GM18520 (cell line): ENCODE measurements at regions not wholly inside any gene's neighbourhood (a gene's known extent, or its start where the extent isn't known, plus 50 kb on each side); places are given as distances from the start of the nearest gene placed in this dataset.

Experiments used
- ATAC-seq: cut with Tn5 transposase; IDR thresholded peaks from one replicate; pipeline ENCODE4 v1.9.1; 2021; ENCODE audit not compliant: unreplicated experiment

DNA sequence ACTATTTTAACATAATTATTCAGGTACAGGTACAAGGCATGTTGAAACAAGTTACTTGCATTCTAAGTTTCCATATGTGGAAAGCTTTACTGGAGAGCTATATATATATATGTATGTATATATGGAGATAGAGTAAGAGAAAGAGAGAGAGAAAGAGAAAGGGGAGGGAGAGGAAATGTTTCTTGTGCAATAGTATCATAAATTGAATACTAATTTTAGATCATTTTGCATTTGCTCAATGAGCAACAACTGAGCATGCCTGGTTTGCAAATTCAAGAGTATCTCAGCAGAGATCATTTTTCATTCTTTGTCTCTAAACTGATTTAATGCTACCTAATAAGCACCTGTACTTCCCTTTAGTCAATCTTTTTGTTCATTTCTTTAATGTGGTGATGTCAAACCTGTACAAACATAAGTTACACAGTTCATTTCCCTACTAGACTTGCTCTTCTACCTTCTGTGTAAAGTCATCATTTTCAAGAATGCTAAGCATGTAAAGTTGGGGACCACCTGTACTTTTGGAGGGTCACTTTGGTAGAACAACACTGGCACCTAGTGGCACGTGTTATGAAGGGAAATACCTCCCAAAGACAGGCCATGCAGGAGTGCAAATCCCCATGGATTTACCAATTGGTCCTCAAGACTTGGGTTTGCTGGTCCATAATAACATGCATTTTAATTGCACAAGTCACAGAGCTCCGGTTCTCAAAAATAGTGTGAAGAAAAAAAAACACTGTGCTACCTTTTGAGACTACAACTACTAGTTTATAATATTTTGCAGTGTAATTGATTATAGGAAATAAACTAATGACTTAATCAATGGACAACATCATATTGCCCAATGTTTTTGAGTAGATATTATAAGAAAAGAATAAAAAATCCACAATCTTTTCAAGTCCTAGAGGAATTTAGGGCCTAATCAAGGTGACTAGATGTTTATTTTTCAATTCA lies 431.2 kb upstream of the IGFBP3 start:
- ATAC-seq, result no peak

DNA sequence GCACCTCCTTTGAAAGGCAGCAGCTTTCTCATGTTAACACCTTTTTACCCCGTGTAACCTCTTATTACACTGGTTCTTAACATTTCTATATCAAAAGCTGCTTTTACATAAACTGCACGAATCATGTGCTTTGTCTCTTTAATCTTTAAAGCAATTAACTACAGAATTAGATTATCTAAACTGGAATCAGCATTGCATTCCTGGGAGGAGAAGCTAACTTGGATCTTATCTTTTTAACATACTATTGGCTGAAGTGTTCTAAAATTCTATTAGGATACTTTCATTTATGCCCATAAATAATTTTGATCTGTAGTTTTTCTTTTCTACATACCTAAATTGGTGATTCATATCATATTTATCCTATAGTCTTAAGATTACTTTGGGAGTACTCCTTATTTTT lies 428.4 kb upstream of the IGFBP3 start:
- ATAC-seq, result no peak

DNA sequence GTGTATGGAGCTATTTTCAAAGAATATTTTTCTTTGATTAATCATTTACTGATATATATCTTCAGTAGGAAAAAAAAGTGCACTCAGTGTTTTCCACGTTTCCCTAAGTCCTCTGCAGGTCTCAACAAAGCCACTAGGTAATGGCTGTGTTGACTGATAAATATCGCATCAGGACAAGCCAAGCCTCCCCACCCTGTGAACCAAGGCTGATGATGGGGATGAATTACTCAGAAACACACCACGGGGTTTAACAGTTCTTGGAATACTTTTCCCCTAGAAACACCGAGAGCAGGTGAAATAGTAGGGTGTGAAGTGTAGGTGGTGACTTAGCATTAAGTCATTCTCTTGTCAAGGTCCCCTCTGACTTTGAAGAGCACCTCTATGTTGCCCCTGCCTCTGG lies 423.5 kb upstream of the IGFBP3 start:
- no peak for ATAC-seq

DNA sequence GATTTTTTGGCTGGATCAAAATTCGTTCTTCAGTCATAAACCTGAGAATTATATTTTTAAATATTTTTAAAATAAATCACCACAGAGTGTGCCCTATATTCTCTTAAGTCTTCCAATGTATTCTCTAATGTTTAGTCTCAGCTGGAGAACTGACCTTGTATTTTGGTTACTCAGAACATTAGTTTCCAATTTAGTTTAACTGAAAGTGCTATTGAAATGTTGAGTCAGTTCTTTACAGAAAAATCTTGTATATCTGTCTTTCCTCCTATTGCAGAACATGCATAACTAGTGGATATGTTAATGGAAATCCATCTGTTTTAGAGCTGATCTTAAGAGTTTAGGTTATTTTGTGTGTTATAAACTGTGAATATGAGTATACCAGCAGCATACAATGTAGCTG lies 422.7 kb upstream of the IGFBP3 start:
- no peak for ATAC-seq

DNA sequence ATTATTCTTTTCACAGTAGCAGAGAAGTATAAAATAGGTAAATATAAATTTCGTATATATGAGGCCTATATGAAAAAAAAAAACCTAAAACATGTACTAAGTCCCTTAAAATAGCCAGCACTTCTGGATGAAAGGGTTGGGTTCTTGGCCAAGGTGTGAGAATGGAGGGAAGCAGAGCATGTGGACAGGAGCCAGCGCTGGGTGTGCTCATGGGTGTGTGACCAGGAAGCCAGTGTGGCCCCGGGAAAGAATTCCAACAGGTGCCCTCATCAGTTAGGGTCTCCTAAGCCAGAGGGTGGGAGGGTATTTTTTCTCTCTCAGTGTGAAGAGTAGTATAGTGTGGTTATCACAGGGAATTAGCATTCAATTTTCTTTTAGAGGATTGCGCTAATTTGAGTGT lies 401.9 kb upstream of the IGFBP3 start:
- no peak for ATAC-seq

DNA sequence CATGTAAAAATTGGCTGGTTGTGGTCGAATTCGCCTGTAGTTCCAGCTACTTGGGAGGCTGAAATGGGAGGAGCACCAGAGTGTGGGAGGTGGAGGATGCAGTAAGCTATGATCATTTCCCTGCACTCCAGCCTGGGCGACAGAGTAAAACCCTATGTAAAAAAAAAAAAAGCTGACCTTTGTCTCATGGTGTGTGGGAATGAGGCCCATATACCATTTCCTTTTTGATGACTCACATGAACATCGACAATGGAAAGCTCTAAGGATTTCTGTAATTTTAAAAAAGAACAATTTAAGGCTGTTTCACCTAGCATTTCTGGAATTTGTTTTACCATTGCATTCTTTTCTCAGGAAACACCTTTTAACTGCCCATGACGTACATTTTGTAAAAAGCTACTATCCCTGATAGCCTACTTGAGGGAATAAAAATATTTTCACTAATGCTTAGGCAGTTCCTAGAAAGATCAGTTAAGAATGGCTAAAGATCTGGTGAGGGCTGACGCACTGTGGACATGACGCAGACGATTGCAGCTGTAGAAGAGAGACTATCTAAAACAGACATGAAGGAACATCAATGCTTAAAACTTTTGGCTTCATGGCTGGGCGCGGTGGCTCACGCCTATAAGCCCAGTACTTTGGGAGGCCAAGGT lies 400.6 kb upstream of the IGFBP3 start:
- ATAC-seq, result no peak

DNA sequence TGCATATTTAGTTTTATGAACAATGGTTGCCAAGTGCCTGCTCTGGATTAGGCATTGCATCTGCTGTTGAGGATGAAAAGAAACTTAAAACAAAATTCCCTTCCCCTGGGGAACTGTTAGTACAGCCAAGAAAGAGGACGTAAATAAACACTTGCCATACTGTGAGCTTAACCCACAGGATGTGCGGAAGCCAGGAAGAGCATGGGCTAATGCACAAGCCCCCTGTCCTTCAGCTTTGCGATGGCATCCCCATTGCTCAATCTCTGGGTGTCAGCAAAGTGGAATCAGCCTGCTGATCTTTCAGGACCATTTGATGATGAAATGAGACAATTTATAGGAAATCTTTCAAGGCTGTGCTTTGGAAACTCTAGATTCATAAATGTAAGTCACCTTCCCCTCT lies 399.9 kb upstream of the IGFBP3 start:
- no peak for ATAC-seq

DNA sequence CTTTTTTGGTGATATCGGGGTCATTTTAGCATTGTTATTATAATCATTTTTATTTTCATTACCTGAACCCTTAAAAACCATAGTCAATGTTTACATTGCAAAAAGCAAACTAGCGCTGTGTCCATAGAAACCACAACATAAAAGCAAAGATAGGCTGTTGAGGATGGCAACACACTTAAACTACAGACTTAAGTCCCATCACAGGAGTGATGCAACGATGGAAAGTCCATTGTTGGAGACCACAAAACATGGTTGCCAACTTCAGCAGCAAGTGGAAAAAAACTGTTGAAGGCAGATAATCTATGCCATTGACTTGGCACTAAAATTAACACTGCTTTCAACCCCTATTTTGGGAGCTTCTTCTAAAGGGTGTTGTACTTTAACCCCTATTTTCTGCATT lies 398.8 kb upstream of the IGFBP3 start:
- ATAC-seq, result no peak

DNA sequence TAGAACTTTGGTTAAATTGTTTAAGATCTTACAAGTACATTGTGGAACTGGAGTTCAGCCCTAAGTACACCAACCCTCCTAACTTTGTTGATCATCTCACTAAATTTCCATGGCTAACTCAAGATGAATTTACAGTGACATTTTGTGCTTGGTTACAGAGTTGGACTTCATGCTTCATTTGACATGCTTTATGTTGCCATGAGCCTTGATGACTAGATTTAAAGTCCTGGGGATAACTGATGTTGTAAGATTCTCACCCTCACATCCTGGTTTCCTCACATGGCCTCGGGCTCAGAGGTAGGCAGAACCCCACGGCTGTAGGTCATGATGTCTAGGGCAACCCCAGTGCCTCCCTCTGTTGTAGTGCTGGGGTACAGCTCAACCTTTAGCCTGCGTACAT lies 397.2 kb upstream of the IGFBP3 start:
- no peak for ATAC-seq

DNA sequence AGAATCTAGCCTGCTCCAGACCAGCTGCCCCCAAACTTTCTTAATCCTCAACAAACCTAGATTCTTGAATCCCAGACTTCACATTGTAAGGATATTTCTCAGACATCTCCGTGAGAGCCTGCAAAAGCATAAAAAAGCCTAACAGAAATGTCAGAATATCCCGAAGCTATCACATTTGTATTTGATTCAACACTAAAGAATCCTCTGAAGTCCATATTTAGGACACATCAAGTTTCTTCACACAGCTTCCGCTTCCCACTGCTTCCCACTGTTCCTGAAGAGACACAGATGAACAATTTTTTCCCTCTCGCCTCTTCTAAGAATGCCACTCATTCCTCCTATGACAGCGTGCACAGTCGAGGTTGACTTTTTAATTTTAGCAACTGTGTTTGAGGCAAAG lies 396.2 kb upstream of the IGFBP3 start:
- ATAC-seq, result no peak

DNA sequence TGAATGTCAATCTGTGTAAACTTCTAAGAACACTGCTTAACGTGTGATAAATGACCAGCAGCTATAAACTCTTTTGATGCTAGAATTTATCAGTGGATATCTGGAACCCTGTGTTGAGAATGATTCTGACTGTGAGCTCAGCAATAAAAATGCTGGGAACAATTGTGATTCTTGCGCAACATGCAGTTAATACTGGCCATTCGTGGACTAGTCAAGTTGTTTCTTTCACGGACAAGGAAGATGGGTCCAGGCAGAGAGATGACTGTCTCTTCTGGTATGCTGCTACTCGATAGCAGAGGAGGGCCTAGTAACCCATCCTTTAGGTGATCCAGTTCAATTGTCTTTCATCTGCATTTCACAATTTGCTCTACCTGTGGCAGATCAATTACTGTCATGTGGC lies 394.8 kb upstream of the IGFBP3 start:
- ATAC-seq, result no peak

DNA sequence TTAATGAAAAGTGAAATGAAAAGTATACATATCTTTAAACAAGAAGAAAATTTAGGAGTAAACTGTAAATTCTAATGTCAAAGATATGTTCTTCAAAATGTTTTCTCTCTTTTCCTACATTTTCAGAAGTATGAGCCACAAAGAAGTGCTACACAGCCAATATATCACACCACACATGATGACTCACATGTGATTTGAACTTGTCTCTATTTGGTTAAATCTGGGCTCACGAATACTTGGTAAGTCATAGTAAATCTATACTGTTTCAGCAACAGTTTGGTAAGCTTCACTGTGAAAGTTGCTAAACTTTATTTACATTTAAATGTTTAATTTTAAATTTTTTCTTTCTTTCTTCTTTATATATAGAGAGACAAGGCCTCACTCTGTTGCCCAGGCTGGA lies 380.6 kb upstream of the IGFBP3 start:
- no peak for ATAC-seq

DNA sequence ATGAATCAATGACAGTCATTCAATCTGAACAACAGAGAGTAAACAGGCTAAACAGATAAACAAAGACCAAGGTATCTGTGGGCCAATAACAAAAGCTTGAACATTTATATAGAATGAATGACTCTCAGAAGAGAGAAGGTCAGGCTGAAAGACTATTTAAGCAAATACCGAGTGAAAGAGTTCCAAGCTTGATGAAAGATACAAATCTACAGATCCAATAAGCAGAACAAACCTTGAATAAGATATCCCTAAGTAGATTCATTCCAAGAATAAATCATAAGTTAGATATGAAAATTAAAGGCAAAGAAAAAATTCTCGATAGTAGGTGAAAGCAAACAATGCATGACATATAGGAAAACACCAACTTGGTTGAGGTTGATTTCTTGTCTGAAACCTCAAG lies 376.4 kb upstream of the IGFBP3 start:
- no peak for ATAC-seq

DNA sequence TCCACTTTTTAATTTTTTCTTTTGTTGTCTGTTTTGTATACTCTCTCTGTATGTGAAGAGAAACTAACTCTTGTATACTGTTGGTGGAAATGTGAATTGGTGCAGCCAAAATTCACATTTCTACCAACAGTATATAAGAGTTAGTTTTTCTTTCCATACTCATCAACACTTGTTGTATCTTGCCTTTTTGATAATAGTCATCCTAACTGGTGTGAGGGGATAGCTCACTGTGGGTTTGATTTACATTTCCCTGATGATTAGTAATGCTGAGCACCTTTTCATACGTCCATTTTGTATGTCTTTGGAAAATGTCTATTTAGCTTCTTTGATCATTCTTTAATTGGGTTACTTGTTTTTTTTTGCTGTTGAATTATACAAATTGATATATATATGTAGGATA lies 375.5 kb upstream of the IGFBP3 start:
- ATAC-seq, result no peak

DNA sequence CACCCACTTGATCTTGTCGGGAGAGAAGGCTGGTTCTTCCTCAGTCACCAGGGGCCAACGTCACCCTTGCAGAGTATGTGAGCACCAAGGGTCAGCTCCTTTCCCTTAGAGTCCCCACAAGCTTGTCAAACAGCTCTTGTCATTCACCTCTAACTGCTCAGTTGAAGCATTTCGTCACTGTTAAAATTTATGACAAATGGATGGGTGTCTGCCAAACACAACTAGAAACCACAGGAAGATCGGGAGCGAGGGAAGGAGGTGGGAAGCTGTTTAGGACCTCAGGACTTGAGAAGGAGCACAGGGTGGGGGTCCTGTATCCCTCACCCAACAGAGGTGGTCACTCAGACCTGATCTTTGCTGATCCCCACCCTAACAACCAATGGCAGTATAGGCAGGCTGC lies 373.3 kb upstream of the IGFBP3 start:
- ATAC-seq, result no peak

DNA sequence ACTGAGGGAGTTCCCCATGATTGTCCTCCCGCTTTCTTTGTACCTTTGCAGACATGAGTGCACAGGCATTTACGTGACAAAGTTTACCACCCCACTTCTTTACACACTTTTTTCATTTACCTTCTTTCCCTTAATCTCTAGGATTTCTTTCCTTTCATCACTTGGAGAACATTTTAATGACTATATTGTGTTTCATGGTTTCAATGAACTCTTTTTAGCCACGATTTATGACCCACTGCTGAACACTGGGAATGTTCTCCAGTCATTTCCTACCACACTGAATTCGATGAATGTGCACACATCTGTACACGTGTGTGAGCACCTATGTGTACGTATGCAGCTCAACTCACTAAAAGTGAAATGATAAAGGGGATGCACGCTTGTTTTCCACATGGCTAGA lies 371.7 kb upstream of the IGFBP3 start:
- no peak for ATAC-seq

DNA sequence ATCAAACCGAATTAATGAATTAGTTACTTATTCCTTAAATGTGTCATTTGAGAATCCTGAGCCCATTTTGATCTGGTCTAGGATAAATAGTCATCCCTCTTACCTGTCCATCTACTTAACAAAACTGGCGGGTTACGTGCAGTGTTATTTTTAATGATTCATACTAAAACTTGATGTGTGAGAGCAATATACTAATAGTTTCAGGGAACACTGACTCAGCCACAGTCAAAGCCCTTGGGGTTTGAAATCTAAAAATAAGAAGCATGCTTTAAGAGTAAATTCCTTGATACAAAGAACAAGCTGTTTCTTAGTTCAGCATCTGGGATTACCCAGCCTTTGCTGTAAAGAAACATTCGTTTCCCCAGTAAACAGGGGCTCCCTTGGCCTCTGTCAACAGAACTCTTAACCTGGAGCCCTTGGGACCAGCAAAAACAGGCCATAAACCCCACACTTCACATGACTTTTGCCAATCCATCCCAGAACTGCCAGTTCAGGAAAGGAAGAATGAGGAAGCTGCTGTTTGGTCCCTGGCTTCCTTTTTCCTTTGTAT lies 370.6 kb upstream of the IGFBP3 start:
- ATAC-seq, result peak; percentile 69

DNA sequence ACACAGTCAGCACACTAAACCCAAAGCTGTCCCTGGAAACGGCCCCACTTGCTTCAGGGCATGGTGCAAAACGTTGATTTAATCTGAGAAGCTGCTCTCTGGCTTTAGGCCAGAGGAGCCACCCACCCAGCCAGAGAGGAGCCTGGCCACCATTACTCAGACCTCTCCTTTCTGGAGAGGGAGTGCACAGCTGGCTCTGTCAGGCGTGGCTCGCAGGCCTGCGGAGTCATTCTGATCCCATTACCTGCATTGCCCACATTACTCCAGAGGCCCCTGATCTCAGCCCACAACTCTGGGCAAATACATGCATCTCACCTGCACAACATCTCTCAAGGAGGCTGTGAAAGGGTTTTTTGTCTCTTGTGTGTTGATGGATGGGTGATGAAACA lies 370.0 kb upstream of the IGFBP3 start:
- ATAC-seq, result peak; percentile 54

DNA sequence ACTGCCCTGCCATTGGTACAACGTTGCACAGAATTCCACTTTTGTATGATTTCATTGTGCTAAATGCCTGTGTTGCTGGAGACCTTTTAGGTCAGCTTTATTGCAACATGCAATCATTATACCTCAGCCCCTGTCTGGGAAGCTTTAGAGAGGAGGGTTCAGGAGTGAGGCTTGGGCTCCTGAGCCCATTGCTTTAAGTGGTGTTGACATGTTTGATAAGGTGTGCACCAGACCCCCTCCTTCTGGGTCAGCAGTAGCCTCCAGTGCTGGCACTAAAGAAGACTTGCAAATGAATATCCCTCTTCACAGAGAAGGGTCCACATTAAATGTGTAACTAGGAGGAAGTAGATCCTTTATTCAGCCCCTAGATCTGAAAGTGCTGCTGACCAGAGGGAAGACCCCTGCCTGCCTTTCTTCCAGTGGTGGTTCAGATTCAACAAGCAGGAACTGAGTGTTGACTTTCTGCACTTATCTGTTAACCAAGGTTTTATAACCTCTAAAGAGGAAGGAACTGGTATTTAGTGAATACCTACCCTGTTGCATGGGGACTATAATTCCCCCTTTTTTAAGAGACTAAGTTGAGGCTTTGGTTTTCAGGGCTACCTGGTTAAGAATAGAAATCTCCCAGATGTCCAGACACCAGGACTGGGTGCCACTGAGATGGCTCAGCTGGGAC lies 369.4 kb upstream of the IGFBP3 start:
- no peak for ATAC-seq

DNA sequence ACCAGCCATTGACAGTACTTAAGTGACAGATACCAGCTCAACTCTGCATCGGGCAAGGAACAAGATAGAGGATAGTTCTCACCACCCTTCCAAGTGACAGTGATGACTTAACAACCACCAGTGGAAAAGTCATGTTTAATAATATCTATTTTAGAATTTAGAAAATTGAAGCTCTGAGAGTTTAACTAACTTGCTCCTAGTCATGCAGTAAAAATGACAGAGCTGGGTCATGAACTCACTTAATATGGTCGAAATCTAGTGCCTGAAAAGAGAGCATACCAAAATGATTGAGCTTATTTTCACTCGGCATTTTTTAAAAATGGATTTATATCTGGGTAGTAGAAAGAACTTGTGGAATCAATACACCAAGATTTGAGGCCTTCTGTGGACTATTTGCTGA lies 367.8 kb upstream of the IGFBP3 start:
- ATAC-seq, result no peak

DNA sequence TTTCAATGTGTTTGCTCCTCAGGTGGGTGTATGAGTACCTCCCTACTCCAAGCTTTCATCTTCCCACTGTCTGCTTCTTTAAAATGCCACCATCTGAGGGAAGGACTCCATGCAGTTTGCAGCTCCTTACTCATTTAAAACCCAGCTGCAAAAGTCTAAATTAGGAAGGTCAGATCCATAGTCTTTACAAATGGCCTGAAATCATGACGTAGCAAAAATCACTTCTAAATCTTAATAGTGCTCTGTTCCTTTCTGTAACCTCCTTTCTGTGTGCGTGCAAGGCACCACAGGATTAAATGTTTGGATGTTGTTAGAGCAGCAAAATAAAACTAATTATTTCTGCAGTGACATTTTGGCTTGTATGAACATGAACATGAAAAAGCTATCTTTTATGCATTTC lies 366.9 kb upstream of the IGFBP3 start:
- no peak for ATAC-seq

DNA sequence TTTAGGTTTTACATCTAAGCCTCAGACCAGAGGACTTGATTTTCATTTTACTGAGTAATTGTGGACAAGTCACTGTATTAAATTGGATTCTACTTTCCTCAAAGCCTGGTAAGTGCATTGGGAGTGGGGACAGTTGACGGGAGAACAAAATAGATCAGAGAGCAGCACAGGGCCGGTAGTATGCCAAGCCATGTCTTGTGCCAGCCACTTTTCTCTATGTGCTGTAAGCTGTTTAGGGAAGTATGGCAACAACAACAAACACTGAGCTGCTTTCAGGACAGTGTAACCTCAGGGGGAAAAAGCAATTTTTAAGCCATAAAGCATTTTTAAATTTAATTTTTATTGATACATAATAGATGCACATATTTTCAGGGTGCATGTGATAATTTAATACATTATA lies 365.9 kb upstream of the IGFBP3 start:
- no peak for ATAC-seq
